LNCaP clone FGC (cell line): ENCODE measurements at regions not wholly inside any gene's neighbourhood (a gene's known extent, or its start where the extent isn't known, plus 50 kb on each side); places are given as distances from the start of the nearest gene placed in this dataset.
"Not testable (repeated sequence)": the region's sequence is repeated elsewhere in the genome, so short reads cannot be mapped to it uniquely, and the experiment has no call there.

Experiments used
- DNase-seq: peaks from one replicate; pipeline ENCODE4 v3.0.0-alpha.2; 2011; ENCODE audit warnings: low read depth
- H3K4me3 ChIP-seq: 2 replicates; pipeline ENCODE4 v1.5.1; 2011; ENCODE audit warnings: mild to moderate bottlenecking, low read depth, low read length, control low read depth
- CTCF ChIP-seq: IDR thresholded peaks from 2 replicates; pipeline ENCODE4 v1.5.1; 2012; ENCODE audit warnings: mild to moderate bottlenecking; ENCODE audit not compliant: control insufficient read depth, insufficient read depth; ENCODE audit errors: extremely low read depth

- TF ChIP-seq CTCF, result no peak
- no peak for DNase-seq
- H3K4me3 ChIP-seq, result no peak overlapping the region
Observed at GRCh38 chr2:111519071-111519470, 364.9 kb downstream of the ANAPC1 start.

GRCh38 chr2:111522231-111522768 lies 361.7 kb downstream of the ANAPC1 start:
- no peak for DNase-seq
- TF ChIP-seq CTCF, result no peak
- H3K4me3 ChIP-seq, result no peak overlapping the region

- no peak for DNase-seq
- TF ChIP-seq CTCF, result no peak
- no peak overlapping the region for H3K4me3 ChIP-seq
Observed at GRCh38 chr2:111523009-111523408, 361.0 kb downstream of the ANAPC1 start.

GRCh38 chr2:111525026-111525425 lies 359.0 kb downstream of the ANAPC1 start:
- not testable (repeated sequence) for H3K4me3 ChIP-seq, DNase-seq

- H3K4me3 ChIP-seq, DNase-seq: not testable (repeated sequence)
Observed at GRCh38 chr2:111526041-111526639, 357.9 kb downstream of the ANAPC1 start.

- DNase-seq, H3K4me3 ChIP-seq: not testable (repeated sequence)
Observed at GRCh38 chr2:111527707-111528400, 356.1 kb downstream of the ANAPC1 start.

- not testable (repeated sequence) for DNase-seq, H3K4me3 ChIP-seq
Observed at GRCh38 chr2:111529022-111529421, 355.0 kb downstream of the ANAPC1 start.

- H3K4me3 ChIP-seq, DNase-seq: not testable (repeated sequence)
Observed at GRCh38 chr2:111530239-111530965, 353.6 kb downstream of the ANAPC1 start.

- DNase-seq, H3K4me3 ChIP-seq: not testable (repeated sequence)
Observed at GRCh38 chr2:111532682-111533556, 351.1 kb downstream of the ANAPC1 start.

- not testable (repeated sequence) for DNase-seq, H3K4me3 ChIP-seq
Observed at GRCh38 chr2:111533557-111534247, 350.3 kb downstream of the ANAPC1 start.
